Gastroesophageal sphincter (tissue), 3 donors: ENCODE measurements at regions not wholly inside any gene's neighbourhood (a gene's known extent, or its start where the extent isn't known, plus 50 kb on each side); places are given as distances from the start of the nearest gene placed in this dataset.

Experiments used
- CTCF ChIP-seq, 4 experiments: fragments of 200-600 bp in 2 of 4; fragments of 450-650 bp in 2 of 4; sonication (generic) in 1 of 4; IDR thresholded peaks; one replicate each; pipeline ENCODE4 v1.5.1; 2017 to 2019; ENCODE audit warnings: antibody characterized with exemption in 4 of 4, mild to moderate bottlenecking in 2 of 4, moderate library complexity in 2 of 4
- POLR2AphosphoS5 ChIP-seq: sonication (generic); formaldehyde crosslinking; IDR thresholded peaks from one replicate; pipeline ENCODE4 v1.6.1; 2017; ENCODE audit warnings: antibody characterized with exemption

- TF ChIP-seq CTCF (IDR thresholded peaks at IDR 0.05) (no peak), POLR2AphosphoS5 (no peak)
Measured at GRCh38 chr6:146911635-146912215, 292.5 kb upstream of the STXBP5 start.
